K562 (cell line): ENCODE measurements at regions not wholly inside any gene's neighbourhood (a gene's known extent, or its start where the extent isn't known, plus 50 kb on each side); places are given as distances from the start of the nearest gene placed in this dataset.

Source experiments
- ATAC-seq: fragments of 200-7000 bp; cut with Tn5 transposase; 3 replicates; pipeline ENCODE4 v1.9.1; 2020; ENCODE audit warnings: moderate library complexity
- BruUV-seq: library from RNA; stranded (reverse); fragments of 400-500 nt; replicated peaks from 2 replicates; lab custom pipeline; 2021; lab: Mats Ljungman, UMichigan
- CTCF ChIA-PET: fragments of 300-600 bp; formaldehyde crosslinking; extraction: SDS; loops from one replicate; lab custom pipeline; 2021; ENCODE audit warnings: low intra/inter-chr PET ratio; lab: Yijun Ruan, JAX
- POLR2A ChIA-PET: fragments of 300-600, 350-650 bp; sonication (Branson Sonifier 250); formaldehyde crosslinking; extraction: SDS; loops from one replicate; lab custom pipeline; 2021; ENCODE audit warnings: antibody characterized with exemption, inconsistent platforms; lab: Yijun Ruan, JAX
- DNase-seq, 4 experiments: peaks; one replicate each; pipeline versions ENCODE4 v3.0.0 to v3.0.0-alpha.2; 2011 to 2018; ENCODE audit warnings: low spot score in 3 of 4, mixed read lengths in 3 of 4; ENCODE audit errors: extremely low read depth in 1 of 4
- FAIRE-seq: peaks from 2 replicates; lab custom pipeline; 2011; peaks lifted over from hg19 to GRCh38; lab: Jason Lieb, UNC
- H2AFZ ChIP-seq: 2 replicates; pipeline ENCODE4 v1.6.0; 2011; ENCODE audit warnings: low read depth, low read length, control low read depth, inconsistent platforms
- H3K27ac ChIP-seq: fragments of 200-600 bp; 3 replicates; pipeline ENCODE4 v1.8.0; 2011; ENCODE audit warnings: low read depth, mild to moderate bottlenecking, control low read depth, inconsistent platforms, low read length, moderate library complexity, mixed read lengths; ENCODE audit errors: extremely low read depth
- H3K27me3 ChIP-seq, 2 experiments: fragments of 300-600 bp in 1 of 2; 2 replicates in 1 of 2; 3 replicates in 1 of 2; pipeline versions ENCODE4 v1.6.0 to v1.8.0; 2011; ENCODE audit warnings: inconsistent platforms in 2 of 2, low read length in 2 of 2, mild to moderate bottlenecking in 1 of 2, mixed read lengths in 1 of 2, moderate library complexity in 1 of 2; ENCODE audit not compliant: control insufficient read depth in 2 of 2, insufficient read depth in 2 of 2
- H3K36me3 ChIP-seq: fragments of 300-600 bp; 3 replicates; pipeline ENCODE4 v1.8.0; 2011; ENCODE audit warnings: mild to moderate bottlenecking, low read length, inconsistent platforms; ENCODE audit not compliant: control insufficient read depth, insufficient read depth
- H3K4me1 ChIP-seq, 2 experiments: fragments of 200-600 bp in 1 of 2; replicated peaks in 1 of 2; 2 replicates in 1 of 2; 3 replicates in 1 of 2; pipeline versions ENCODE4 v1.5.1 to v1.8.0; 2011; ENCODE audit warnings: inconsistent platforms in 2 of 2, low read length in 2 of 2, mild to moderate bottlenecking in 1 of 2, mixed read lengths in 1 of 2, moderate library complexity in 1 of 2; ENCODE audit not compliant: control insufficient read depth in 2 of 2, insufficient read depth in 2 of 2
- H3K4me2 ChIP-seq: 2 replicates; pipeline ENCODE4 v1.6.1; 2011; ENCODE audit warnings: low read length, control low read depth, inconsistent platforms, mixed read lengths; ENCODE audit not compliant: insufficient read depth
- H3K4me3 ChIP-seq: fragments of 200-600 bp; sonication (generic), shearing (Covaris generic); 2 replicates; pipeline ENCODE4 v1.5.1; 2016; ENCODE audit warnings: control low read depth, inconsistent platforms
- H3K79me2 ChIP-seq: fragments of 200-600 bp; 3 replicates; pipeline ENCODE4 v1.8.0; 2011; ENCODE audit warnings: low read length, inconsistent platforms; ENCODE audit not compliant: control insufficient read depth, insufficient read depth
- H3K9ac ChIP-seq, 2 experiments: 2 replicates each; pipeline versions ENCODE4 v1.6.0 to v1.6.1; 2011; ENCODE audit warnings: low read depth in 2 of 2, low read length in 2 of 2, control low read depth in 1 of 2, inconsistent platforms in 1 of 2, mild to moderate bottlenecking in 1 of 2, mixed read lengths in 1 of 2; ENCODE audit not compliant: insufficient read depth in 1 of 2
- H3K9me1 ChIP-seq: one replicate; pipeline ENCODE4 v1.6.0; 2011; ENCODE audit warnings: inconsistent platforms, mild to moderate bottlenecking, low read length, moderate library complexity; ENCODE audit not compliant: control insufficient read depth, insufficient read depth
- H3K9me3 ChIP-seq: replicated peaks from 2 replicates; pipeline ENCODE4 v1.5.1; 2011; ENCODE audit warnings: low read depth, low read length, inconsistent platforms; ENCODE audit not compliant: control insufficient read depth, insufficient read depth
- H4K20me1 ChIP-seq: replicated peaks from 2 replicates; pipeline ENCODE4 v1.6.1; 2011; ENCODE audit warnings: low read length, inconsistent platforms, mixed read lengths; ENCODE audit not compliant: control insufficient read depth, insufficient read depth
- NELFE ChIP-seq: IDR thresholded peaks from 2 replicates; pipeline ENCODE4 v1.6.1; 2011; ENCODE audit warnings: mild to moderate bottlenecking; ENCODE audit not compliant: insufficient read depth, insufficient read length
- SNRNP70 ChIP-seq: fragments of 200-400 bp; formaldehyde crosslinking; optimal IDR thresholded peaks from 2 replicates; pipeline ENCODE3; 2017; ENCODE audit warnings: low read depth, low read length
- WGBS: fragments of 100-300 bp; shearing (Covaris generic); methylation state at CpG from one replicate; pipeline ENCODE4 v1.1.6; 2016; ENCODE audit warnings: low coverage, mixed read lengths; ENCODE audit not compliant: insufficient coverage; ENCODE audit errors: missing lambda C conversion rate; 5-methylcytosine and 5-hydroxymethylcytosine counted together
- in situ Hi-C: fragments of 300-500 bp; cut with MboI; formaldehyde crosslinking; loops from 4 replicates; pipeline ENCODE4 v1.15.0; 2018; ENCODE audit warnings: inconsistent platforms, mixed read lengths
- intact Hi-C: fragments of 100-400 bp; cut with micrococcal nuclease; formaldehyde crosslinking; loops from 2 replicates; pipeline ENCODE4 v1.14.2; 2022
- TF ChIP-seq, protein P1 (sequence below): fragments of 450-650 bp; formaldehyde crosslinking; IDR thresholded peaks from 2 replicates; pipeline ENCODE4 v1.4.0; 2022; ENCODE audit warnings: mild to moderate bottlenecking, moderate library complexity
- TF ChIP-seq, protein P2 (sequence below): fragments of 200-400 bp; formaldehyde crosslinking; IDR thresholded peaks from 2 replicates; pipeline ENCODE4 v1.6.1; 2017; ENCODE audit warnings: mild to moderate bottlenecking, low read depth, low read length, moderate library complexity

DNA sequence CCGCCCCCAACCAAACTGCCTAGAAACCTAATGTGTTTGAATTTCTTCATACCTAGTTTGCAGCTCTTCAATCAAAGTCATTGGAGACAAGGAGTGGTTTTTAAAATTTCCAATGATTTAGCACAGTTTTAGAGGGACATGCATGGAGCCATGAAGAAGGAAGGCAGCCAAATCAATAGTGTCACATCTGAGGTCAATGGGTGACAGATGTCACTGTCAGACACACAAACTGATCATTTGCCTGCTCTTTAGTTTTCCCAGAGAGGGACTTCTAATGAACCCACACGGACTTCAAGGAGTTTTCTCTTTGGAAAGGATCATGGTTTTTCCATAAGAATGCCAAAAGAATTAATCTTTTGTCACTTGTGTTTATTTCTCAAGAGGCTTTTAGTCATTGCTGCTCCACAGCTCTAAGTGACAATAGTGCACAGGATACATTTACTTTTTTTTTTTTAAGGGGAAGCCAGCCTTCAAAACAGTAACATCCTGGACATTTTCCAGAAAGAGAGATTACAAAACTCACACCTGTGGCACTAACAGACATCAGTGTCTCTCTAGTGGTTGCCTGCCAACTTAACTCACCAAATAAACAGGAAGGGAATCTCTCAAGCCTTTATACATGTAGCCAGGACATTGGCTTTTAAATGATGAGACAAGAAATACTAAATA lies 251.1 kb upstream of the DIAPH2 start:
- intact Hi-C loops, result no loop called here
- no peaks in the 10 kb centered on the region for H3K4me1 ChIP-seq
- POLR2A ChIA-PET, result no interaction called here
- WGBS, result 0% methylated on average over 2 of the region's 2 CpGs
- no peak overlapping the region for H2AFZ ChIP-seq
- H3K4me3 ChIP-seq, result no peak overlapping the region
- no peaks in the 10 kb centered on the region for H3K9me1 ChIP-seq
- no peaks in the 10 kb centered on the region for H3K36me3 ChIP-seq
- no TSS peak for BruUV-seq
- H3K27ac ChIP-seq, result no peak overlapping the region
- in situ Hi-C loops, result no loop called here
- no peak overlapping the region for H3K9ac ChIP-seq
- no peaks in the 10 kb centered on the region for H3K9me3 ChIP-seq
- ATAC-seq, result no peak
- TF ChIP-seq NELFE (no peak), SNRNP70 (no peak)
- TF ChIP-seq, protein P1, sequence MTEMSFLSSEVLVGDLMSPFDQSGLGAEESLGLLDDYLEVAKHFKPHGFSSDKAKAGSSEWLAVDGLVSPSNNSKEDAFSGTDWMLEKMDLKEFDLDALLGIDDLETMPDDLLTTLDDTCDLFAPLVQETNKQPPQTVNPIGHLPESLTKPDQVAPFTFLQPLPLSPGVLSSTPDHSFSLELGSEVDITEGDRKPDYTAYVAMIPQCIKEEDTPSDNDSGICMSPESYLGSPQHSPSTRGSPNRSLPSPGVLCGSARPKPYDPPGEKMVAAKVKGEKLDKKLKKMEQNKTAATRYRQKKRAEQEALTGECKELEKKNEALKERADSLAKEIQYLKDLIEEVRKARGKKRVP, result no peak
- TF ChIP-seq, protein P2, sequence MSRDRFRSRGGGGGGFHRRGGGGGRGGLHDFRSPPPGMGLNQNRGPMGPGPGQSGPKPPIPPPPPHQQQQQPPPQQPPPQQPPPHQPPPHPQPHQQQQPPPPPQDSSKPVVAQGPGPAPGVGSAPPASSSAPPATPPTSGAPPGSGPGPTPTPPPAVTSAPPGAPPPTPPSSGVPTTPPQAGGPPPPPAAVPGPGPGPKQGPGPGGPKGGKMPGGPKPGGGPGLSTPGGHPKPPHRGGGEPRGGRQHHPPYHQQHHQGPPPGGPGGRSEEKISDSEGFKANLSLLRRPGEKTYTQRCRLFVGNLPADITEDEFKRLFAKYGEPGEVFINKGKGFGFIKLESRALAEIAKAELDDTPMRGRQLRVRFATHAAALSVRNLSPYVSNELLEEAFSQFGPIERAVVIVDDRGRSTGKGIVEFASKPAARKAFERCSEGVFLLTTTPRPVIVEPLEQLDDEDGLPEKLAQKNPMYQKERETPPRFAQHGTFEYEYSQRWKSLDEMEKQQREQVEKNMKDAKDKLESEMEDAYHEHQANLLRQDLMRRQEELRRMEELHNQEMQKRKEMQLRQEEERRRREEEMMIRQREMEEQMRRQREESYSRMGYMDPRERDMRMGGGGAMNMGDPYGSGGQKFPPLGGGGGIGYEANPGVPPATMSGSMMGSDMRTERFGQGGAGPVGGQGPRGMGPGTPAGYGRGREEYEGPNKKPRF, result no peak
- TF ChIP-seq, all 486 proteins: peak for 0
- FAIRE-seq (no peak), DNase-seq (no peak)
- Histone ChIP-seq H3K27me3 (no peaks in the 10 kb centered on the region), H3K4me2 (no peak overlapping the region), H4K20me1 (no peaks in the 10 kb centered on the region), H3K79me2 (no peaks in the 10 kb centered on the region)
- CTCF ChIA-PET, result no interaction called here
